IMR-90 (cell line): ENCODE measurements at regions not wholly inside any gene's neighbourhood (a gene's known extent, or its start where the extent isn't known, plus 50 kb on each side); places are given as distances from the start of the nearest gene placed in this dataset.

Experiments
- ATAC-seq: fragments of 200-7000 bp; cut with Tn5 transposase; 2 replicates; pipeline ENCODE4 v1.9.1; 2020; ENCODE audit warnings: low read depth, mild to moderate bottlenecking, moderate library complexity
- BruUV-seq: library from RNA; stranded (reverse); fragments of 400-500 nt; replicated peaks from 2 replicates; lab custom pipeline; 2021; lab: Mats Ljungman, UMichigan
- CTCF ChIA-PET: fragments of 300-600 bp; formaldehyde crosslinking; extraction: SDS; loops from one replicate; lab custom pipeline; 2021; ENCODE audit warnings: antibody characterized with exemption; lab: Yijun Ruan, JAX
- POLR2A ChIA-PET: fragments of 300-600 bp; sonication (Branson Sonifier 250); formaldehyde crosslinking; loops from one replicate; lab custom pipeline; 2022; ENCODE audit warnings: antibody characterized with exemption; ENCODE audit not compliant: unreplicated experiment; lab: Charles Lee
- DNase-seq: peaks from one replicate; pipeline ENCODE4 v3.0.0; 2013
- H2AFZ ChIP-seq: replicated peaks from 2 replicates; pipeline ENCODE3; 2013; ENCODE audit warnings: low read length, mild to moderate bottlenecking; ENCODE audit not compliant: poor library complexity
- H2AK5ac ChIP-seq: 2 replicates; pipeline ENCODE4 v1.6.1; 2013; ENCODE audit warnings: low read depth, low read length, inconsistent platforms
- H2AK9ac ChIP-seq: replicated peaks from 2 replicates; pipeline ENCODE3; 2013; ENCODE audit warnings: mild to moderate bottlenecking, low read depth, low read length, moderate library complexity; ENCODE audit not compliant: poor library complexity
- H2BK120ac ChIP-seq: 2 replicates; pipeline ENCODE4 v1.6.1; 2013; ENCODE audit warnings: low read depth, low read length, inconsistent platforms
- H2BK15ac ChIP-seq: 3 replicates; pipeline ENCODE4 v1.6.1; 2013; ENCODE audit warnings: low read depth, low read length, inconsistent platforms
- H2BK20ac ChIP-seq: 2 replicates; pipeline ENCODE4 v1.6.1; 2013; ENCODE audit warnings: low read depth, mild to moderate bottlenecking, inconsistent platforms, low read length, moderate library complexity
- H2BK5ac ChIP-seq: 2 replicates; pipeline ENCODE4 v1.6.1; 2013; ENCODE audit warnings: mild to moderate bottlenecking, low read depth, low read length, inconsistent platforms; ENCODE audit not compliant: poor library complexity, severe bottlenecking
- H3K14ac ChIP-seq: replicated peaks from 2 replicates; pipeline ENCODE4 v1.6.1; 2013; ENCODE audit warnings: low read depth, low read length, inconsistent platforms
- H3K18ac ChIP-seq: 2 replicates; pipeline ENCODE4 v1.6.1; 2013; ENCODE audit warnings: low read depth, low read length, control low read depth
- H3K23ac ChIP-seq: 2 replicates; pipeline ENCODE4 v1.6.1; 2013; ENCODE audit warnings: low read depth, low read length, inconsistent platforms
- H3K27ac ChIP-seq: 2 replicates; pipeline ENCODE4 v1.5.1; 2013; ENCODE audit warnings: mild to moderate bottlenecking, control low read depth, low read length; ENCODE audit not compliant: insufficient read depth
- H3K27me3 ChIP-seq: 2 replicates; pipeline ENCODE4 v1.6.1; 2013; ENCODE audit warnings: low read length; ENCODE audit not compliant: control insufficient read depth, insufficient read depth
- H3K36me3 ChIP-seq: 2 replicates; pipeline ENCODE4 v1.6.1; 2013; ENCODE audit warnings: low read length, mixed read lengths; ENCODE audit not compliant: control insufficient read depth, insufficient read depth
- H3K4ac ChIP-seq: 2 replicates; pipeline ENCODE4 v1.6.1; 2013; ENCODE audit warnings: low read depth, low read length, inconsistent platforms
- H3K4me1 ChIP-seq: 2 replicates; pipeline ENCODE4 v1.6.1; 2013; ENCODE audit warnings: low read length, mixed read lengths; ENCODE audit not compliant: control insufficient read depth, insufficient read depth
- H3K4me2 ChIP-seq: 2 replicates; pipeline ENCODE4 v1.6.1; 2013; ENCODE audit warnings: low read depth, mild to moderate bottlenecking, control low read depth, low read length, moderate library complexity
- H3K4me3 ChIP-seq: 2 replicates; pipeline ENCODE4 v1.5.1; 2013; ENCODE audit warnings: low read depth, mild to moderate bottlenecking, control low read depth, low read length, moderate library complexity; ENCODE audit not compliant: insufficient read depth
- H3K56ac ChIP-seq: 2 replicates; pipeline ENCODE4 v1.6.1; 2013; ENCODE audit warnings: low read length, inconsistent platforms; ENCODE audit not compliant: insufficient read depth; ENCODE audit errors: extremely low read depth
- H3K79me1 ChIP-seq, 2 experiments: 2 replicates each; pipeline ENCODE4 v1.6.1; 2013; ENCODE audit warnings: low read length in 2 of 2, inconsistent platforms in 1 of 2, low read depth in 1 of 2
- H3K9ac ChIP-seq: 2 replicates; pipeline ENCODE4 v1.6.1; 2013; ENCODE audit warnings: low read depth, low read length, control low read depth
- H3K9me1 ChIP-seq: 2 replicates; pipeline ENCODE4 v1.6.1; 2013; ENCODE audit warnings: low read length, inconsistent platforms; ENCODE audit not compliant: insufficient read depth
- H3K9me3 ChIP-seq: 2 replicates; pipeline ENCODE4 v1.6.1; 2013; ENCODE audit warnings: low read length; ENCODE audit not compliant: control insufficient read depth, insufficient read depth
- H4K20me1 ChIP-seq: 2 replicates; pipeline ENCODE4 v1.6.1; 2013; ENCODE audit warnings: low read length, inconsistent platforms; ENCODE audit not compliant: insufficient read depth
- H4K5ac ChIP-seq: 2 replicates; pipeline ENCODE4 v1.6.1; 2013; ENCODE audit warnings: mild to moderate bottlenecking, low read depth, low read length, control low read depth
- H4K8ac ChIP-seq, 2 experiments: 2 replicates each; pipeline ENCODE4 v1.6.1; 2013; ENCODE audit warnings: low read depth in 2 of 2, low read length in 2 of 2, control low read depth in 1 of 2, inconsistent platforms in 1 of 2
- H4K91ac ChIP-seq: 2 replicates; pipeline ENCODE4 v1.6.1; 2013; ENCODE audit warnings: low read depth, low read length, inconsistent platforms; ENCODE audit not compliant: insufficient read depth
- BHLHE40 ChIP-seq: fragments of 150-350 bp; IDR thresholded peaks from 2 replicates; pipeline ENCODE4 v1.6.1; 2016; ENCODE audit warnings: mild to moderate bottlenecking, low read depth, low read length
- CEBPB ChIP-seq: IDR thresholded peaks from 2 replicates; pipeline ENCODE4 v1.6.1; 2012; ENCODE audit warnings: low read depth, low read length, improper control_type of control experiment
- CHD1 ChIP-seq: IDR thresholded peaks from 2 replicates; pipeline ENCODE4 v1.6.1; 2012; ENCODE audit warnings: low read depth, low read length, improper control_type of control experiment
- ELK1 ChIP-seq: fragments of 150-350 bp; IDR thresholded peaks from 2 replicates; pipeline ENCODE4 v1.6.1; 2016; ENCODE audit warnings: low read depth, mild to moderate bottlenecking, low read length, moderate library complexity, borderline replicate concordance
- MAFK ChIP-seq: IDR thresholded peaks from 2 replicates; pipeline ENCODE4 v1.6.1; 2012; ENCODE audit warnings: low read depth, low read length, improper control_type of control experiment
- MAZ ChIP-seq: IDR thresholded peaks from 2 replicates; pipeline ENCODE4 v1.6.1; 2012; ENCODE audit warnings: low read depth, mild to moderate bottlenecking, low read length, improper control_type of control experiment, moderate library complexity, borderline replicate concordance
- MXI1 ChIP-seq: IDR thresholded peaks from 2 replicates; pipeline ENCODE4 v1.6.1; 2012; ENCODE audit warnings: low read depth, mild to moderate bottlenecking, low read length, moderate library complexity, borderline replicate concordance
- RCOR1 ChIP-seq: IDR thresholded peaks from 2 replicates; pipeline ENCODE4 v1.6.1; 2012; ENCODE audit warnings: mild to moderate bottlenecking, low read length, improper control_type of control experiment; ENCODE audit not compliant: insufficient replicate concordance
- SMC3 ChIP-seq: fragments of 150-350 bp; IDR thresholded peaks from 2 replicates; pipeline ENCODE4 v1.6.1; 2016; ENCODE audit warnings: low read depth, mild to moderate bottlenecking, antibody characterized with exemption, low read length, moderate library complexity
- USF2 ChIP-seq: fragments of 150-350 bp; IDR thresholded peaks from 2 replicates; pipeline ENCODE4 v1.6.1; 2017; ENCODE audit warnings: mild to moderate bottlenecking, antibody characterized with exemption, low read length, low read depth
- WGBS, 2 experiments: methylation state at CpG; one replicate each; pipeline versions ENCODE4 v1.1.5 to v1.1.7; 2013; ENCODE audit warnings: missing lambda C conversion rate in 2 of 2; ENCODE audit not compliant: insufficient read length in 1 of 2; ENCODE audit errors: extremely low coverage in 2 of 2; 5-methylcytosine and 5-hydroxymethylcytosine counted together
- dilution Hi-C: fragments of 300-500 bp; cut with HindIII; formaldehyde crosslinking; loops from one replicate; pipeline ENCODE4 v1.14.3; 2018; ENCODE audit warnings: low sequenced_read_pairs; ENCODE audit not compliant: unreplicated experiment
- in situ Hi-C: fragments of 300-500 bp; cut with MboI; formaldehyde crosslinking; loops from 3 replicates; pipeline ENCODE4 v1.14.3; 2019; ENCODE audit warnings: low sequenced_read_pairs, inconsistent platforms, mixed read lengths
- intact Hi-C: fragments of 100-400 bp; cut with micrococcal nuclease; formaldehyde crosslinking; loops from 2 replicates; pipeline ENCODE4 v1.10.0; 2022

GRCh38 chr19:28171983-28172382 is 1041.0 kb downstream of the UQCRFS1 start:
- no peak overlapping the region for H2AK9ac ChIP-seq
- ATAC-seq (no peak), DNase-seq (no peak)
- no peak overlapping the region for H3K56ac ChIP-seq
- no peak overlapping the region for H4K91ac ChIP-seq
- no peak overlapping the region for H4K5ac ChIP-seq
- H3K36me3 ChIP-seq = no peaks in the 10 kb centered on the region
- no peak overlapping the region for H2AFZ ChIP-seq
- H3K4me3 ChIP-seq = no peak overlapping the region
- WGBS, 2 experiments = 80% methylated on average over 1 of the region's 8 CpGs; no CpG with 5 or more reads in 1 of the 2 experiments
- H3K4me2 ChIP-seq = no peak overlapping the region
- no peak overlapping the region for H3K18ac ChIP-seq
- no peaks in the 10 kb centered on the region for H3K79me1 ChIP-seq
- no peak overlapping the region for H3K23ac ChIP-seq
- no peak overlapping the region for H4K8ac ChIP-seq
- no peak overlapping the region for H2BK5ac ChIP-seq
- dilution Hi-C loops = no loop called here
- no peak overlapping the region for H3K27ac ChIP-seq
- H3K9ac ChIP-seq = no peak overlapping the region
- peaks cover 31% of the 10 kb centered on the region for H3K9me3 ChIP-seq
- H3K4ac ChIP-seq = no peak overlapping the region
- H2BK15ac ChIP-seq = no peak overlapping the region
- CTCF ChIA-PET = no interaction called here
- no peaks in the 10 kb centered on the region for H4K20me1 ChIP-seq
- H2BK20ac ChIP-seq = no peak overlapping the region
- no peak overlapping the region for H2AK5ac ChIP-seq
- H3K27me3 ChIP-seq = no peaks in the 10 kb centered on the region
- TF ChIP-seq ELK1 (no peak), MXI1 (no peak), USF2 (no peak), MAZ (no peak), CHD1 (no peak), SMC3 (no peak), CEBPB (no peak), BHLHE40 (no peak), RCOR1 (no peak), MAFK (no peak)
- H3K4me1 ChIP-seq = no peaks in the 10 kb centered on the region
- H3K9me1 ChIP-seq = no peaks in the 10 kb centered on the region
- POLR2A ChIA-PET = no interaction called here
- intact Hi-C loops = no loop called here
- no TSS peak for BruUV-seq
- no peak overlapping the region for H3K14ac ChIP-seq
- in situ Hi-C loops = no loop called here
- no peak overlapping the region for H2BK120ac ChIP-seq
